ENCODE measurements at regions not wholly inside any gene's neighbourhood (a gene's known extent, or its start where the extent isn't known, plus 50 kb on each side); places are given as distances from the start of the nearest gene placed in this dataset.

DNA sequence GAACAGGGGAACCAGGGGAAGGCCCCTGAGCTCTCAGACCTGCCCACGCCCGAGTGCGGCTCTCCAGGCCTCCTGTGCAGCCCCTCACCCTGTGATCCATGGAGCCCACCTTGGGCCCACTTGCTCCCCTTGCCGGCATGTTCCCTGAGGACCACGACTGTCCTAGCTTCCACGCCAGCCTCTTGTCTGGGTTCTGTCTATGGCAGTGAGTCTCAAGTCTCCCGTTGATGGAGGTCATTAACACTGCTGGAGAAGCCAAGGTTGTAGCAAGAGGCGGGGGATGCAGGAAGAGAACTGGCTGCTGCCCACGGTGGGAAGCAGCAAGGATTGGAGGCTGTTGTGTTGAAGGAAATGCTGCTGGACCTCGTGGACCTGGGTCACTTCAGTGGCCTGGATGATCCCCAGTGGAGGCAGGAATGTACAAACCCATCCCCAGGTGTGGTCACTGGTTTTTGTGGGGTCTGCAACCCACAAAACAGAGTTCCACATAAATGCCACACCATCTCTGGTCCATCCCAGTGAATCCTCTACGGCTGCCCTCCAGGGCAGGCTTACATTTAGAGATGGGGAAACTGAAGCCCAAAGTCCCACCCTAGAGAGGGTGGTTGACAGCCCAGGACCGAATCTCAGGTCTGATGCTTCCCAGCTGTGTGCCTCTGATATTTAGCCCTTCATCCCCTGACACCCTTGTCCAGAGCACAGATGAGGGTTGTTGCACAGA is 150.3 kb downstream of the NDUFA10 start:
- no peak overlapping the region for H3K4me3 ChIP-seq (ENCODE audit: control insufficient read depth in 1 of 2, extremely low read depth in 1 of 2, low read length in 1 of 2)
- POLR2A ChIA-PET = no interaction called here
- DNase-seq = peak in 1 of 35 experiments; percentile 21
- no peak overlapping the region for H3K27ac ChIP-seq (ENCODE audit: low read length)
- WGBS (ENCODE audit: insufficient coverage) = 83% methylated on average over 12 of the region's 12 CpGs
- peaks cover 0 to 17% of the 10 kb centered on the region in 2 experiments for H3K27me3 ChIP-seq (replicated peaks in 1 of 2; ENCODE audit: control insufficient read depth in 2 of 2, extremely low read depth in 1 of 2, insufficient read depth in 2 of 2, low read length in 1 of 2)
- H3K4me1 ChIP-seq (ENCODE audit: control insufficient read depth in 1 of 2, extremely low read depth in 1 of 2, insufficient read depth in 2 of 2, low read length in 2 of 2) = no peaks in the 10 kb centered on the region
- Mint-ChIP-seq H3K27me3 (peaks cover 7 to 14% of the 10 kb centered on the region in 2 donors), H3K4me1 (peaks cover 0 to 14% (median 0%) of the 10 kb centered on the region in 3 donors), H3K9me3 (no peaks in the 10 kb centered on the region), H3K4me3 (no peak overlapping the region), H3K36me3 (no peaks in the 10 kb centered on the region), H3K27ac (no peak overlapping the region)
- CTCF ChIA-PET = no interaction called here
- no peak for ATAC-seq (replicated peaks in 1 of 4)
- H3K9me3 ChIP-seq = no peaks in the 10 kb centered on the region
- no peaks in the 10 kb centered on the region for H3K36me3 ChIP-seq (ENCODE audit: control insufficient read depth in 2 of 2, extremely low read depth in 1 of 2, insufficient read depth in 1 of 2, low read length in 1 of 2)

DNA sequence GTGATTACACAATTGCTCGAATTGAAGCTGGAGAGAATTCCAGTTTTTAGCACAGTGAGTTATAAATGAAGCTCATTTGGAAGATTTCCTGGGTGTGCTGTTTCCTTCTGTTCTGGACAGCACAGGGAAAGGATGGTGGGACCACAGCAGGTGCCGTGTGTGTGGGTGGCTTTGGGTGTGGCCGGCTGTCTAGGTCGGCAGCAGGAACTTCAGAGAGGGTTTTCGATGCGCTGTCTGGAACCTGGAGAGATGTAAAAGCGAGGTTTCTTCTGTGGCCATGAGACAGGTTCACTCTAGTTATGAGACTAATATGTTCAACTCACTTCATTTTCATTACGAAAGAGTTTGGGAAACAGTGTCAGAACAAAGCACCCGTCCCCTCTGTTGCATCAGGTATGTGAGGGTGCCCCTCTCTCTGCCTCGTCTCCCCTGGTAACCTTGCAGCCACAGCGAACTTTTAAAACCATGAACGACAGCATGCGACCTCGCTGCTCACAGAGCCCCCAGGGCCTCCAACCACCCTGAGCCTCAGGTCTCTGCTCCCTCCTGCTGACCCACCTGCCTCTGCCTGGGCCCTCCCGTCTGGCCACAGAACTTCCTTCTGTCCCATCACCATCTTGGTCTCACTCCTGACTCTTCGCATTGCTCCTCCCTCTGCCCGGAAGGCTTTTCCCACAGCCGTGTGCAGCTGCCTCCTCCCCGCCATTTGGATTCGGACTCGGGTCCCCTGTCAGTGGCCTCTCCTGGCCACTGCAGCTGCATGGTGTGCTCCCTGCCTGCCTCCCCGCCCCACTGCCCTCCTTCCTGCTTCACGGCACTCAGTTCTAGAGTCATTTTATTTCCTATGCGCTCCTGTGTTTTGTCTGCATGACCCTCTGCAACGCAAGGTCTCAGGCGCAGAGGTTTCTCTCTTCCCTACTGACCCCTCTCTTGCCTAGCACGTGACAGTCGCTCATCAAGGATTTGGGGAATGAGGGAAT is 151.2 kb downstream of the NDUFA10 start:
- Mint-ChIP-seq H3K9me3 (no peaks in the 10 kb centered on the region), H3K4me3 (no peak overlapping the region), H3K4me1 (peaks cover 0 to 12% (median 0%) of the 10 kb centered on the region in 3 donors), H3K27ac (no peak overlapping the region), H3K27me3 (peaks cover 7 to 13% of the 10 kb centered on the region in 2 donors), H3K36me3 (no peaks in the 10 kb centered on the region)
- no peaks in the 10 kb centered on the region for H3K9me3 ChIP-seq
- no peak overlapping the region for H3K4me3 ChIP-seq (ENCODE audit: control insufficient read depth in 1 of 2, extremely low read depth in 1 of 2, low read length in 1 of 2)
- DNase-seq = peak in 1 of 35 experiments; percentile 13
- POLR2A ChIA-PET = no interaction called here
- H3K36me3 ChIP-seq (ENCODE audit: control insufficient read depth in 2 of 2, extremely low read depth in 1 of 2, insufficient read depth in 1 of 2, low read length in 1 of 2) = no peaks in the 10 kb centered on the region
- WGBS (ENCODE audit: insufficient coverage) = 77% methylated on average over 18 of the region's 28 CpGs
- CTCF ChIA-PET = no interaction called here
- H3K27me3 ChIP-seq (replicated peaks in 1 of 2; ENCODE audit: control insufficient read depth in 2 of 2, extremely low read depth in 1 of 2, insufficient read depth in 2 of 2, low read length in 1 of 2) = peaks cover 0 to 20% of the 10 kb centered on the region in 2 experiments
- no peaks in the 10 kb centered on the region for H3K4me1 ChIP-seq (ENCODE audit: control insufficient read depth in 1 of 2, extremely low read depth in 1 of 2, insufficient read depth in 2 of 2, low read length in 2 of 2)
- H3K27ac ChIP-seq (ENCODE audit: low read length) = no peak overlapping the region
- peak in 2 of 4 experiments; percentile 43 to 61 for ATAC-seq (replicated peaks in 1 of 4)

DNA sequence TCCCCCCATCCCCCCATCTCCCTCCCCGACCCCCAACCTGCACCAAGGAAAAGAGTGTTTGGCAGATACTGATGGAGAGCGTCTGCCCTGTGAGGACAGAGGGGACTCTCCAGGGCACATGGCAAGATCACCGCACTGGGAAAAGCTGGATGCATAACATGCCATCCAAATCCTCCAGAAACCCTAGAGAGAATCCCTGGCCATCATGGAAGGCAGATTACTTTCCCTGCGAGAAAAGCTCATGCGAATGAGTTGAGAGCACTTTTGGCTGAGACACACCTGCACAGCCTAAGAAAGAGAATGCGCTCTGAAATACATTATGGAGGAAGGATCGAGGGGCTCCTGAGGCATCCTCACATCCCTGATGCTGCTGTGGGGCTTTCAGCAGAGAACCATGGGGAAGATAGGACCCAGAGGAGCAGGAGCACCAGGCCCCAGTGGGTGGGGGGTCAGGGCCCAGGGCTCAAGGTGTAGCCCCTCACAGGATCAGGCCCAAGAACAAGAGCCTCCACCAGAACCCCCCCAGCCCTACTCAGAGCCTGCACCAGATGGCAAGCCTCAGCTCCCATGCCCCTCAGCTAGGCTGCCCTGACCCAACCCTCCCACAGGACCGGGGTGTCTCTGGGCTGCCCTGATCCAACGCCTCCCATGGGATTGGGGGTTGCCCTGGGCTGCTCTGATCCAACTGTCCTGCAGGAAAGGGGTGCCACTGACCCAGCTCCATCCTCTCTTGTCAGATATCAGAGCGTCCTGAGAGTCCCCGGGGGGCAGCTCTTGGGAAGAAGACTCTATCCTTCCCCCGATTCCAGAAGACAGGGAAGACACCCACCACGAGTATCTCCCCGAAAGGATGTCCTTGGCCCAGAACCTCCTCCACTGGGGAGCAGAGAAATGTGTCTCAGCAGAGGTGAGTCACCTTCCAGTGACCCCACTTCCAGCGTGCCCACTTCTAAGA is 153.4 kb downstream of the NDUFA10 start:
- Mint-ChIP-seq H3K4me3 (no peak overlapping the region), H3K27me3 (peaks cover 7 to 10% of the 10 kb centered on the region in 2 donors), H3K36me3 (no peaks in the 10 kb centered on the region), H3K9me3 (no peaks in the 10 kb centered on the region), H3K27ac (no peak overlapping the region), H3K4me1 (peaks cover 0 to 9% (median 0%) of the 10 kb centered on the region in 3 donors)
- ChIA-PET POLR2A (interaction anchor here in 1 of 2 donors (0.7 kb wide), 1 partner anchor 458 kb away, joined by 5 read pairs; no protein-coding TSS in a partner anchor), CTCF (no interaction called here)
- peaks cover 0 to 20% of the 10 kb centered on the region in 2 experiments for H3K27me3 ChIP-seq (replicated peaks in 1 of 2; ENCODE audit: control insufficient read depth in 2 of 2, extremely low read depth in 1 of 2, insufficient read depth in 2 of 2, low read length in 1 of 2)
- ATAC-seq (replicated peaks in 1 of 4) = no peak
- peak in 1 of 35 experiments; percentile 14 for DNase-seq
- H3K4me3 ChIP-seq (ENCODE audit: control insufficient read depth in 1 of 2, extremely low read depth in 1 of 2, low read length in 1 of 2) = no peak overlapping the region
- WGBS (ENCODE audit: insufficient coverage) = 84% methylated on average over 9 of the region's 15 CpGs
- H3K4me1 ChIP-seq (ENCODE audit: control insufficient read depth in 1 of 2, extremely low read depth in 1 of 2, insufficient read depth in 2 of 2, low read length in 2 of 2) = no peaks in the 10 kb centered on the region
- no peaks in the 10 kb centered on the region for H3K9me3 ChIP-seq
- no peaks in the 10 kb centered on the region for H3K36me3 ChIP-seq (ENCODE audit: control insufficient read depth in 2 of 2, extremely low read depth in 1 of 2, insufficient read depth in 1 of 2, low read length in 1 of 2)
- H3K27ac ChIP-seq (ENCODE audit: low read length) = no peak overlapping the region

DNA sequence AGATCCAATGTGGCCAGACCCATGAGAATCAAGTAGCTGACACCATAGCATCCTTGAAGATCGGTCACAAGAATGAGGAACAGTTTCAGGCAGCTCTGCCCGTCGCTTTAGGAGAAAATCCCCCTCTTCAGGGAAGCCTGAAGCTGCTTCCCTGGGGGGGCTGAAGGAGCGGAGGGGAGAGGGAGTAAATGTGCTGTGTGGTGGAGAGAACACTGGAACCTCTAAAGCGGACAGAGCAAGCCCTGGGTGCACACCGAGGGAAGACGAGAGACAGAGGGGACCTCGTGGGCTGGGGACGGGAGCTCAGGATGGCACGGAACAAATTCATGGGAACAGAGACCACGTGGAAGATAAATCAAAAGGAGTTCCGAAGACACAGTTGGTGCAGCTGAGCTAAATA is 154.3 kb downstream of the NDUFA10 start:
- POLR2A ChIA-PET = interaction anchor here in 1 of 2 donors (0.5 kb wide), 1 partner anchor 8 kb away, joined by 6 read pairs; no protein-coding TSS in a partner anchor
- Histone ChIP-seq H3K36me3 (ENCODE audit: control insufficient read depth in 2 of 2, extremely low read depth in 1 of 2, insufficient read depth in 1 of 2, low read length in 1 of 2) (no peaks in the 10 kb centered on the region), H3K27me3 (replicated peaks in 1 of 2; ENCODE audit: control insufficient read depth in 2 of 2, extremely low read depth in 1 of 2, insufficient read depth in 2 of 2, low read length in 1 of 2) (peaks cover 0 to 15% of the 10 kb centered on the region in 2 experiments), H3K4me3 (ENCODE audit: control insufficient read depth in 1 of 2, extremely low read depth in 1 of 2, low read length in 1 of 2) (no peak overlapping the region), H3K4me1 (ENCODE audit: control insufficient read depth in 1 of 2, extremely low read depth in 1 of 2, insufficient read depth in 2 of 2, low read length in 2 of 2) (no peaks in the 10 kb centered on the region), H3K9me3 (no peaks in the 10 kb centered on the region), H3K27ac (ENCODE audit: low read length) (no peak overlapping the region)
- Mint-ChIP-seq H3K9me3 (no peaks in the 10 kb centered on the region), H3K4me3 (no peak overlapping the region), H3K27me3 (peaks cover 7 to 10% of the 10 kb centered on the region in 2 donors), H3K27ac (no peak overlapping the region), H3K36me3 (no peaks in the 10 kb centered on the region), H3K4me1 (peaks cover 0 to 9% (median 0%) of the 10 kb centered on the region in 3 donors)
- WGBS (ENCODE audit: insufficient coverage) = 89% methylated on average over 10 of the region's 12 CpGs
- DNase-seq (no peak), ATAC-seq (replicated peaks in 1 of 4) (no peak)
- CTCF ChIA-PET = no interaction called here

DNA sequence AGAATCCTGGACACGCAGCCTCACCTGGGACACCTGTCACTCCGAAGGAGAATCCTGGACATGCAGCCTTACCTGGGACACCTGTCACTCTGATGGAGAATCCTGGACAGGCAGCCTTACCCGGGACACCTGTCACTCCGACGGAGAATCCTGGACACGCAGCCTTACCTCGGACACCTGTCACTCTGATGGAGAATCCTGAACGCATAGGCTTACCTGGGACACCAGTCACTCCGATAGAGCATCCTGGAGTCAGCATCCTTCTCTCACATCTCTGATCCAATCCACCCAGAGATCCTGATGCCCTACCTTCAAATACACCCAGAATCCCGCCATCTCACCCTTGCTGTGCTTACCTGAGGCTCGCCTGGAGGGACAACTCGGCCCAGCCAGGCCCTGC is 154.9 kb downstream of the NDUFA10 start:
- peak in 1 of 35 experiments; percentile 19 for DNase-seq
- H3K36me3 Mint-ChIP-seq = no peaks in the 10 kb centered on the region

More for the DNA sequence above, 154.9 kb downstream of the NDUFA10 start:
- peaks cover 0 to 9% (median 0%) of the 10 kb centered on the region in 3 donors for H3K4me1 Mint-ChIP-seq
- H3K9me3 Mint-ChIP-seq = no peaks in the 10 kb centered on the region
- H3K27ac ChIP-seq (ENCODE audit: low read length) = no peak overlapping the region
- ChIA-PET CTCF (no interaction called here), POLR2A (interaction anchor here in 1 of 2 donors (0.5 kb wide), 1 partner anchor 9 kb away, joined by 6 read pairs; no protein-coding TSS in a partner anchor)
- peaks cover 7% of the 10 kb centered on the region in 2 donors for H3K27me3 Mint-ChIP-seq
- H3K36me3 ChIP-seq (ENCODE audit: control insufficient read depth in 2 of 2, extremely low read depth in 1 of 2, insufficient read depth in 1 of 2, low read length in 1 of 2) = no peaks in the 10 kb centered on the region
- no peaks in the 10 kb centered on the region for H3K9me3 ChIP-seq
- peaks cover 0 to 13% of the 10 kb centered on the region in 2 experiments for H3K27me3 ChIP-seq (replicated peaks in 1 of 2; ENCODE audit: control insufficient read depth in 2 of 2, extremely low read depth in 1 of 2, insufficient read depth in 2 of 2, low read length in 1 of 2)
- H3K27ac Mint-ChIP-seq = no peak overlapping the region
- no peaks in the 10 kb centered on the region for H3K4me1 ChIP-seq (ENCODE audit: control insufficient read depth in 1 of 2, extremely low read depth in 1 of 2, insufficient read depth in 2 of 2, low read length in 2 of 2)
- no peak for ATAC-seq (replicated peaks in 1 of 4)
- H3K4me3 ChIP-seq (ENCODE audit: control insufficient read depth in 1 of 2, extremely low read depth in 1 of 2, low read length in 1 of 2) = no peak overlapping the region
- 88% methylated on average over 10 of the region's 12 CpGs for WGBS (ENCODE audit: insufficient coverage)
- no peak overlapping the region for H3K4me3 Mint-ChIP-seq
